Left ventricle myocardium superior (tissue), 1 donor: ENCODE measurements at regions not wholly inside any gene's neighbourhood (a gene's known extent, or its start where the extent isn't known, plus 50 kb on each side); places are given as distances from the start of the nearest gene placed in this dataset.

Experiments used
- ATAC-seq: fragments of 200-7000 bp; cut with Tn5 transposase; one replicate; pipeline ENCODE4 v1.9.1; 2020; ENCODE audit warnings: mild to moderate bottlenecking, moderate library complexity
- DNase-seq: peaks from one replicate; pipeline ENCODE4 v3.0.0-alpha.2; 2020
- intact Hi-C: fragments of 100-400 bp; cut with micrococcal nuclease; formaldehyde crosslinking; loops from one replicate; pipeline ENCODE4 v1.11.0; 2022
- donor health status: DM: no; HTN: yes; CAD: no; lungs with severe emphysema.

DNA sequence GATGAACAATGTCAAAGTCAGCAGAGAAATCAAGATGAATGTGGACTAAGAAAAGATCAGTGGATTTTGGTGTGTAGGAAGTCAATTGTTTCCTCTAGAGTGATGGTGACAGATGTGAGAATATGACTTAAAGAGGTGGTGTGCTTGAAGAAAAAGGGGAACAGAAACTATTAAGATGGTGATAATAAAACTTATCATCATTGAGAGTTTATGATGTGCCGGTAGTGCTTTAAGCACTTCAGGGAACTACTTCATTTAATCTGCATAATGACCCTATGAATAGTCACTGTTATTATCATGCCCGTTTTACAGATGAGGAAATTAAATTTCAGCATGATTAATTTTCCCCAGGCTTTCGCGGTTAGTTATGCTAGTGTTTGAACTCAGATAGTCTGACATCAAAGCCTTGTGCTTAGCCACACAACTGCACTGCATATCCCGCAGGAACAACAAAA lies 246.9 kb upstream of the LRRC7 start:
- no peak for DNase-seq
- intact Hi-C loops: no loop called here
- ATAC-seq: no peak

DNA sequence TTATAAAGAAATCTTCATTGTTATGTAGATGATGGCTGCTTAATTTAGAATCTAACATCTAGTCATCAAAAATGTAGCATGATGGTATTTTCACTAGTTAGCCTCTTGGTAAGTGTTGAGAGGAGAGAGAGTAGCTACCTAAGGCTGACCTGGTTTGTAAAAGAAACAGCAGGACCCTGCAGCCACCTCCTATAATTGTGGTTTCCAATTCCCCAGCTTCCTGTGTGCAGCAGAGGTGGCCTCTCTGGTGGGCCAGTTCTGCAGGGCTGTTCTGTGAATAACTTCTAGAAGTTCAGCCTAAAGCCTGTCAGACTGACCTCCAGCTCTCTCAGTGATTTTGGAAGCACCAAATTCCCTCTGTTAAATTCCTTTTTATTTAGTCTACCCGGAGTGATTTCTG lies 246.4 kb upstream of the LRRC7 start:
- no peak for DNase-seq
- no peak for ATAC-seq
- intact Hi-C loops: no loop called here

DNA sequence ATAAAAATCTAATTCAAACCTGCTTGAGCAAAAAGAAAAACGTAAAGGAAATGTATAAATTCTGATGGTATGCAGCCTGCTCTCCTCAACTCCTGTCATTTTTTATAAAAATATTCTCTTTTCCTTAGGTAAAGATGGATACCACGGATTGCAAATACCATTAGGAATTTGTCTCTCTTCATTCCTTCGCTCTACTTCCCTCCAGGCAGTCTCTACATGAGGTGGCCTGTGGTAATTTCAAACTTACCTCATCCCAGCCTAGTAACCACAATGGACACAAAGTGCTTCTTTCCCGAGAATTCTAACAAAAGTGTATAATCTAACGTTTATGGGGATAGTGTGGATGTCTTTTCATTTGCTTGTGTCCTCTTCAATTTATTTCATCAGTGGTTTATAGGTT lies 239.5 kb upstream of the LRRC7 start:
- intact Hi-C loops: no loop called here
- no peak for ATAC-seq
- no peak for DNase-seq

DNA sequence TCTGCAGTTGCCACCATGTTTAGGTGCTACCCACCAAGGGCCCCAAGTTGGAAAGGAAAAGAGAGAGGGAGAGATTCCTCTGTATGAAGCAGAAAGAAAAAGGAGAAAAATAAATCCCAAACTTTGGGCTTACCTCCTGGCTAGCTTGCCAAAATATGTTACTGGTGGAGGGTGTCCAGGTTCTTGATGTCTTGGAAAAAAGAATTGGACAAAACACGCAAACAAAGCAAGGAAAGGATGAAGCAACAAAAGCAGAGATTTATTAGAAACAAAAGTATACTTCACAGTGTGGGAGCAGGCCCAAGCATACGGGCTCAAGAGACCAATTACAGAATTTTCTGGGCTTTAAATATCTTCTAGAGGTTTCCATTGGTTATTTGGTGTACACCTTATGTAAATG lies 204.5 kb upstream of the LRRC7 start:
- no peak for ATAC-seq
- intact Hi-C loops: no loop called here

DNA sequence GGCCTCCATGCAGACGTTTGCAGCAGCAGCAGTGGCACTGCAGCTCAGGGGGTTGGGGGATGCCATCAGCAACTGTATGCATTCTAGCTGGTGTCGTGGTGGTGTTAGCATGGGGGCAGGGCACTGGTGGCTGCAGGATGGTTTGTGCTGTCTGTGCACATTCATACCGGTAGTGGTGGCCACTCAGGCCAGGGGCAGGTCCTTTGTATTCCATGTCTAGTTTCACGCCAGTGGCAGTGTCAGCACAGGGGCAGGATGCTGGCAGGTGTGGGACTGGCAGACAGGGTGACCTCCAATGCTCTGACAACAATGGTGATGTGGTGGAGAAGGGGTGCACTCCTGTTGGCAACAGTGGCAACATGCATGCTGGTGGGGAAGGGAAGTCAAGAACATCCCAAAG lies 194.2 kb upstream of the LRRC7 start:
- no peak for DNase-seq
- no peak for ATAC-seq
- intact Hi-C loops: no loop called here

More for the DNA sequence above, 204.5 kb upstream of the LRRC7 start:
- DNase-seq: no peak

DNA sequence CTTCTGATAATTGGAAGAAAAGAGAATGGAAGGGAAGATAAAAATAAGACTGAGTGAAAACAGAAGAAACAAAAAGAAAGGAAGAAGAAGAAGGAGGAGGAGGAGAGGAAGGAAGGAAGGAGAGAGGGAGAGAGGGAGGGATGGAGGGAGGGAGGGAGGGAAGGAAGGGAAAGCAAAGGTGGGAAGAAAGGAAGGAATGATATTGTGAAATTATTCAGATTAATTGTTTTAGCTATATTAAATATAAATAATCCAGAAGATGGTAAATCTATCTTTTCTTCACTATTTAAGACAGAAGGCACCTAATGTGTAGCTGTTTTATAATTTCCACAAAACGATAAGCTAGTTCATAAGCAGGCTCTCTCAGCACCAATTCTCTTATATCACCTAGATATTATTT lies 191.3 kb upstream of the LRRC7 start:
- DNase-seq (no peak), ATAC-seq (no peak)
- intact Hi-C loops: no loop called here

DNA sequence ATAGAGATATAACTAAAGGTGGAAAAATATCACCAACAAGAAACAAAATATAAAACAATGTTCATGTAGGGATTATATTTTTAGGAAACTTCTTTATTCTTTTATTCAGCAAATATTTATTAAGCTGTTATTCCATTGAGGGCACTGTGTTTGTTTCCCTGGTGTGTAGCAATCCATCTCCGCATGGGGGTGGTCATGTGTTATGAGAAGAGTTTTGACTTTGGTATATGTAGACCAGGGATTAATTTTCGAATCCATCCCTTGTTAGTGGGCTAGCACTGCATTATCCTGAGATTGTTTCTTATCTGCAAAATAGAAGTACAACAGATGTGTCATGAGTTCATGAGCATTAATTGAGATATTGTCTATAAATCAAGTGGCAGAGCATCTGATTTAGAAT lies 190.2 kb upstream of the LRRC7 start:
- intact Hi-C loops: no loop called here
- no peak for DNase-seq
- ATAC-seq: no peak

DNA sequence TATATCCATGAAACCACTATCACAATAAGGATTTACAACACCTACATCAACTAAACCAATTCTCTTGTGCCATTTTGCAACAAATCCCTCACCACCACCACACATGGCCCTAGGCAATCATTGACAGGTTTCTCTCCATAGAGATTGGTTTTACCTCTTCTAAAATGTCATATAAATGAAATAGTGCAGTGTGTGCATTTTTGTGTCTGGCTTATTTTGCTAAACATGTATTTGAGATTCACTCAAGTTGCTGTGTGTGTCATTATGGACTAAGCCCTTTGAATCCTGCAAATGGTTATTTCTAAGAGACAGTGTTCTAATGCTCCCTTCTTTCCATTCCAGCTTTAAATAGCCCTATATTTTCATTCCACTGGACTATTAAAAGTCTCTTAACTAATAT lies 179.7 kb upstream of the LRRC7 start:
- ATAC-seq (no peak), DNase-seq (no peak)
- intact Hi-C loops: no loop called here

DNA sequence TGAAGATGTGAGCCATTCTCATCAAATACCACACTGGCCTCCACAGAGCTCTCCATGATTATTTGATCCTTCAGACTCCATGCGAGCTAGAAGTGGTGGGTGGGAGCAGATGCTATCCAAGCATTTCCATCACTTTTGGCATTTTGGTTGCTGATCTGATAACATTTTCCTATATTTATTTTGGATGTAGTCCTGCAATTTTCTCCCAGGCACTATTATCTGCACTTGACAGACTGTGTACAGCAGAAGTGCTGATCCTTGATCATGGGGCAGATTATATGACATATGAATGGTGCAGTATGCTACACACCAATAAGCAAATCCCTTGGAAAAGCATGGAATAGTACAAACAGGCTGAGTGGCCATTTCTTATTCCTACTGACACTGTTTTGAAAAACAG lies 167.6 kb upstream of the LRRC7 start:
- intact Hi-C loops: no loop called here
- no peak for ATAC-seq
- no peak for DNase-seq

DNA sequence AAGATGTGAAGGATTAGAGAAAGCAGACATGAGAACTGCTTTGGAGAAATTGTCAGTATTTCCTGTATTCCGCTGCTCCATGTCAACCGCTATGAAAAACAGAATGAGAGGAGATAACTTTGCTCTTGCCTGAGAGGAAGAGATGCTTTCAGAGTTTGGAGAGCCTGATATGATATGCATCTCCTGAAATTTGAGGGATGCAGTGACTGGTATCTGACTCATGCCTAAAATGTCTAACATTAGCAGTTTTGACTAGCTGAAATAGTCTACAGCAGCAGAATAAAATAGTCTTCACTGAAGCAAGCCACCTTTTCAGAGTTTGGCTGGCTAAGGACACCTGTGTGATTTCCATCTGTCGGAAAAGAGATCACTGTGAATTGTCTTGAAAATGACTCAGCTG lies 165.8 kb upstream of the LRRC7 start:
- DNase-seq (no peak), ATAC-seq (no peak)
- intact Hi-C loops: no loop called here

DNA sequence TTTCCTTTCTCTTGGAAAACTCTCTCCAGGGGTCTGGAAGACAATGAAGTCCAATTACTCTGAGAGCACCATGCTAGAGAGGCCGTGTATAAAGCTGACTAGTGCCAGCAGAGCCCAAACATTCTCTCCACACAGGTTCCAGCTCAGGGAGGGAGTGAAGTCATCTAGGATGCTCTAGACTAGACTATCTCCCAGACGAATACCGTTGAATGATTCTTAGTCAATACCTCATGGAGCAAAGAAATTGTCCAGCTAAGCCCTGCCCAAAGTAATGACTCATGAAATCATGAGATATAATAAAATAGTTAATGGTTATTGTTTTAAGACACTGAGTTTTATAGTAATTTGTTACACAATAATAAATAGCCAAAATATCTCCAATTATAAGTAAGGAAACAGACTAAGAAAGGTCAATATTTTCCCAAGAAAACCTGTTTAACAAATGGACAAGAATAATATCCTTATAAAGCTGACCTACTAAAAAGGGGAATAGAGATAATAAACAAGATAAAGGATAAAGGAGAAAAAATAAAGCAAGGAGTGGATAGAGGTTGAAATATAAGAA lies 163.9 kb upstream of the LRRC7 start:
- DNase-seq: no peak

DNA sequence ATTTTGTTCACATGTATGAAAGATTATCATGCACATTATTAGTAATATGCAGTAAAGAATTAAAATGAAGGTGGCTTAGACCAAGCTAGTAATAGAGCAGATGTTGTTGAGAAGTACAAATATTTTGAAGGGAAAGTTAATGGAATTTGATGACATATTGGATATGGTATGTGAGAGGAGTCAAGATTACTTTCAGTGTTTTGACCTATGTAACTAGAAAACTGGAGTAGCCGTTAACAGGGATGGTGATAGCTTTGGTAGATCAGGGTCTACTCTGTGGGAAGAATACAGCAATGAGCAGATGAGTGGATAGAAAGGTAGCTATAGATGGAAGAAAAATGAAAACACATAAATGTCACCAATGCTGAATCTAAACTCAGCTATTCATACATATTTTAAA lies 163.2 kb upstream of the LRRC7 start:
- no peak for DNase-seq
- ATAC-seq: no peak
- intact Hi-C loops: no loop called here

More for the DNA sequence above, 163.9 kb upstream of the LRRC7 start:
- ATAC-seq: no peak
- intact Hi-C loops: no loop called here

DNA sequence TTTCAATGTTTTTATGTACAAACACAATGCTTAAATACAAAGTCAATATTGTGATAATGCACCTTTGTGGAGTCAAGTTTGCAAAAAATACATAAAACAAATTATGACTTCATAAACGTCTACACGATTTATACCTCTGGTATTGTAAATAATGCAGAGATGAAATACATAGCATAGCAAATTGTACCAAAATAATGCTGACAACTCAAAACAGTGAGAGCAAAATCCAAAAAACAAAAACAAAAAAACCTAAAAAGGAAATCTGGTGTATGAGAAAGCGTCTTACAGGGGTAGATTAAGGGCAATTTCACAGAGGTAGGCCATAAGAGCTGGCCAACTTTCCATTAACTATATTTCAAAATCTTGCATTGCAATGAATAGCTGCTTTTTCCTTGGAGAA lies 161.5 kb upstream of the LRRC7 start:
- intact Hi-C loops: no loop called here
- DNase-seq (no peak), ATAC-seq (no peak)

DNA sequence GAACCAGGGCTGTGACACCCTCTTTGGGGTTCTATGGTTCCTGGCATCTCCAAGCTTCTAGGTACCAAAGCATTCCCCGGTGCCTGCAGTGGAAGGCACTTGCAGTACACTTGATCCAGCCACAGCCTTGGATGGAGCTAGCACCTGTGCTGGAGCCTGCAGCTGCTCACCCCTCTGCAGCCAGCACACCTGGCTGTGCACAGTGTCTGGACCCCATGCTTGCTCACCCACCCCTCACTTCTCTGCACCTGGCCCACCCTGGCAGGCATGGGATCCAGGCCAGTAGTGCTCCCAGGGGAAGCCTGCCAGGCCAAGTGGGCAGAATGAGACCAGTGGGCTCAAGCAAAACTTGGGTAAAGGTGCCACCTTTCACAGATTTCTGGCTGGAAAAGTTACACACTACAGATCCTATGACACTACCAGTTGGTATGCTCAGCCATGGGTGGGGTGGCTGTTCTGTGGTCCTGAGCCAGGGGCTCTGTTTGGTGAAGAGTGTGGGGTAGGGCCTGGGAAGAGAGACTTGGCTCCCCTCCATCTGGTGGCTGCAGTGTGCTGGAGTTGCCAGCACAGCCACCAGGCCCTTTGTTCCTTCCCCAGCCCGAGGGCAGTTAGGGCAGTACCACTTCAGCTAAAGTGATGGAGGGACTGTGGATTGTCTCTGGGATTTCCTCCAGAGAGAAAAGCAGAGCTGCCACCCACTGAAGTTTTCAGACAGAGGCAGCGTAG lies 157.8 kb upstream of the LRRC7 start:
- ATAC-seq (no peak), DNase-seq (no peak)
- intact Hi-C loops: no loop called here

DNA sequence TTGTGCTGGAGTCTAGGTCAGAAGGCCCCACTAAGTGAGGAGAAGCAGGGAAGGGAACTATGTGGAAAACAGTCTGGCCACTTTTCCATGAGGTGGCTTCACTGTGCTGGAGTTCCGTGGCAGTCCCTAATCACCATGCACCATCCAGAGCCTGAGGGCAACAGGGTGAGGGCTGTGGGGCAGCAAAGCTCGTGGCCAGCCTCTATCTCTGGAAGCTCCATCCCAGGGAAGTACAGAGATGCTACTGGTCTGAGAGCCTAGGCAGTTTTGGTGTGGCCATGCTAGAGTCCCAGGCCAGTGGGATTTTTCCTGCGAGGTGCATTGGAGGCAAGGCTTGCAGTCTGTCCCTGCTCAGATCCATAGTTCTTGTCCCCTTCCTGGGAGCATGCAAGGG lies 157.3 kb upstream of the LRRC7 start:
- intact Hi-C loops: no loop called here
- ATAC-seq: no peak

DNA sequence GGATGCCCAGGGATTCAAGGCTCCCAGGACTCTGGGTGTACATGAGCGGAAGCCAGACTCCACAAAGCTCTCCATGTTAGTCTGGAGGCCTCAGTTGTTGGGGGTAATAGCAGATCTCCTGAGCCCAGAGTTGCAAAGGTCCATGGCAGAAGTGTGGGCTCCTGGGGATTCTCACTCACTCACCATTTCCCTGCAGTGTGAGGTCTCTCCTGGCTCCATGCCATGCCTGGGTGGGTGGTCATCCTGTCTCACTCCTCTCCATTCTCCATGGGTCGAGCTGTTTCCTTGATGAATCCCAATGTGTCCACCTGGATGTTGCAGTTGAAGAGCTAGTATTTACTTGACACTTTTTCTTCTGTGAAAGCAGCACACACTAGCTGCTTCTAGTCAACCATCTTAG lies 156.8 kb upstream of the LRRC7 start:
- ATAC-seq (no peak), DNase-seq (no peak)
- intact Hi-C loops: no loop called here

More for the DNA sequence above, 157.3 kb upstream of the LRRC7 start:
- no peak for DNase-seq

DNA sequence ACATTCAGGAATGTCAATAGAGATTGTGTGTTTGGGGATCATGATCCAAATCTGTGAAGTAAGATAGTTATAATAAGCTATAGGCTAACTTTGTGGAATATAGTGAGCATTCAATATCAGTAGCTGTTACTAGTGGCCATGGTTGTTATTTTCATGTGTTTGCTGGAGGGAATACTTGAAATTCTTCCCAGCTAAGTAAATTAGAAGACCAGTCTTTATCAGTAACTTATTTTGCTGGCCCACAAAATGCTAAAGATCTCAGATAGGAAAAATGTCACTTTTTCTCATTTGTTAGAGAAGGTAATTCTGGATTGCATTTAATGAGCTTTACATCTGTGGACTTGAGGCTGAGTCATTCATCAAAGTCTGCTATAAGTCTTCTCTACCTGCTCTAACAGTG lies 156.1 kb upstream of the LRRC7 start:
- no peak for ATAC-seq
- no peak for DNase-seq
- intact Hi-C loops: no loop called here

DNA sequence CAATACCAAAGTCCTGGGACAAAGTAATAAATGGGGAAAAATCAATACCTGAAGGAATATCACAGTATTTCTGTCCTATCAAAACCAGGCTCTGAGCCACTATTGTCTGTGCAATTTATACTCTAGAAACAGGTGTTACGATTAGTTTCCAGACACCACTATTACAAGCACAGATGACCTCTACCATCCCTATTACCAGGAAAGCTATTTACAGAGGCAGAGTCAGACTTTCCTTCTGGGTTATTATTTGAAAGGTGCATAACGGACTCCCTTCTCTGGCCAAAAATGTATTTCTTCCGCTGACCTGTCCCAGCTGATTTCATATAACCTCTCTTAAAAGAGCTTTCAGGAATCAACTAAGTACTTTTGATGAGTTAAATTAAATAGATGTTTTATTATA lies 154.6 kb upstream of the LRRC7 start:
- intact Hi-C loops: no loop called here
- DNase-seq (no peak), ATAC-seq (peak; percentile 85)

DNA sequence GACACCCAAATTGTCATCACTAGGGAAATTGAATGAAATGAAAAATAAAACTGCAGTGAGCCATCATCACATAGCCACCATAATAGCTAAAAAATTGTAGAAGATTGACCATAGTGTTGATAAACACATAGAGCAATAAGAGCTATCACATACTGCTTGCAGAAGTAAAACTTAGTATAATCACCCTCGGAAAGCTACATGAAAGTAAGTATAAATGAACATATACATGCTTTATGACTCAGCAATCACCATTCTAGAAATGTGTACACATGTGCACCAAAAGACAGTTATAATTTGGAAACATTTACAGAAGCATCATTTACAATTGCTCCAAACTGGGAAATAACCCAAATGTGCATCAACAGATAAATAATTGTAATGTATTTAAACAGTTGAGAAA lies 153.1 kb upstream of the LRRC7 start:
- ATAC-seq (no peak), DNase-seq (no peak)
- intact Hi-C loops: no loop called here

DNA sequence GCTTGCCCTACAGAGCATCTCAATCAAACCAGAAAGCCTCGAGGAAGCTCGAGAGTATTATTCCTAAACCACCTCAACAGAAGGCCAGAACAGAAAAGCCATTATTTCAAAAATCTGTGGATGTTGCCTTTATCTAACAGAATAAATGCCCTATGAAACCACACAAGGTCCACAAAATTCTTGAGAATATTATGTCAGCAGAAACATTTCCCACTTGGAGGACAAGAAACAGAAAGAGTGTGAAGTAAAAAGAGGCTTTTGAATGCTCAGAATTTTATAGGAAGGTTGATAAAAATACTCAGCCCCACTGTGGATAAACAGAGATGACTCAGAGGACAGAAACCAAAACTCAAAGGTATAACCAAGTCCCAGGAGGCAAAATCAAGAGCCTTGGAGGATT lies 146.4 kb upstream of the LRRC7 start:
- no peak for ATAC-seq
- intact Hi-C loops: no loop called here

DNA sequence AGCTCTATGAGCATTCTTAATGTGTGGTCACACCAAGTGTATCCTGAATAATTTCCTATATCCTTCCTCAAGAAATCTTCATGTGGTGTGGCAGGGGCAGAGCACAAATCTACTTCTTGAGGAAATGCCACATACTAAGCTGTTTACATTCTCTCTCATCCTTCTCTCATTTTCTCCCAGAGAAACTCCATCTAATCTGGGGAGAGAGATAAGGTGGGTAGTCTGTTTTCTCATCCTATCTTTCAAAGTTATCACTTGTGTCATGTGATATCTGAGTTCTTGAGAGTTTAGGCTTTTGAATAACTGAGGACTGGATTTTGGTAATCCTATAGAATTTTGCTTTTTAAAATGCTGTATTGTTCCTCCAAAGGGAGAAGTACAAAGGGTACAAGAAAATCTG lies 141.9 kb upstream of the LRRC7 start:
- intact Hi-C loops: no loop called here
- ATAC-seq: no peak
- no peak for DNase-seq

More for the DNA sequence above, 146.4 kb upstream of the LRRC7 start:
- no peak for DNase-seq
